CD4-positive, alpha-beta T cell treated with Interleukin-15 for 1 hour (primary cell): ENCODE measurements at regions not wholly inside any gene's neighbourhood (a gene's known extent, or its start where the extent isn't known, plus 50 kb on each side); places are given as distances from the start of the nearest gene placed in this dataset.

Source experiments
- DNase-seq: peaks from one replicate; pipeline ENCODE4 v3.0.0-alpha.2; 2020

- no peak for DNase-seq
These were observed 275.9 kb upstream of the NFE2L3 start for GRCh38 chr7:25876092-25876491.

GRCh38 chr7:25877802-25878789, 273.9 kb upstream of the NFE2L3 start:
- DNase-seq: no peak

GRCh38 chr7:25879799-25880198, 272.2 kb upstream of the NFE2L3 start:
- DNase-seq: no peak

DNA sequence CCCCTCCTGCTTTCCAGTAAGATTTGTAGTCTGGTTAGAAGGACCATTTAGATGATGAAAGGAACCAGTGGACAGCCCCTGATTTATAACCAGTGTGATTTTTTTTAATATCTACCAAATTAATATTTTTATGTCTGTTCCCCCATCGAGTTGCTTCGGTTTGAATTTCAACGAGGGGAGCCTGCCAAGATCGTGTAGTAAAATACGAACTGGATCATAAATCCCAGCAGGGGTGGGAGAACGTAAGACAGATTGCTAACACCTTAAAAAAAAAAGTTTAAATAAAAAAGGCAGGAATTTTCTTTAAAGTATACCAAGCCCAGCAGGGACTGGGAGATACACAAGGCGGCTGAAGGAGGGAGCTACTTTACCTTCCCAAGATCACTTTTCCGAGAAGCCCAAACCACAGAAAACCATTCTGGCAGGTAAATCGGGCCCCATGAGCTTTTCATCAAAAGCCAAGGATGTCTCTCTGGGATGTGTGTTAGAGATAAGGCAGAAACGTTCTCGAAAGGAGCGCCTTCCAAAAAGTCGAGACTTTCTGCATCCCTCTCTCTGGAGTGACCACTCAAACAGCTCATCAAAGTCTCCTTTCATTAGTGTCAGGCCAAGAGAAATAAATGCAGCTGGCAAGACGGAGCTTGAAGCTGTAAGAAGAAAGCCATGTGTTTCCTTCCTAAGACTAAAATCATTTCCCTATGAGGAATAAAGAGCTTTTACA, 270.5 kb upstream of the NFE2L3 start:
- no peak for DNase-seq

DNA sequence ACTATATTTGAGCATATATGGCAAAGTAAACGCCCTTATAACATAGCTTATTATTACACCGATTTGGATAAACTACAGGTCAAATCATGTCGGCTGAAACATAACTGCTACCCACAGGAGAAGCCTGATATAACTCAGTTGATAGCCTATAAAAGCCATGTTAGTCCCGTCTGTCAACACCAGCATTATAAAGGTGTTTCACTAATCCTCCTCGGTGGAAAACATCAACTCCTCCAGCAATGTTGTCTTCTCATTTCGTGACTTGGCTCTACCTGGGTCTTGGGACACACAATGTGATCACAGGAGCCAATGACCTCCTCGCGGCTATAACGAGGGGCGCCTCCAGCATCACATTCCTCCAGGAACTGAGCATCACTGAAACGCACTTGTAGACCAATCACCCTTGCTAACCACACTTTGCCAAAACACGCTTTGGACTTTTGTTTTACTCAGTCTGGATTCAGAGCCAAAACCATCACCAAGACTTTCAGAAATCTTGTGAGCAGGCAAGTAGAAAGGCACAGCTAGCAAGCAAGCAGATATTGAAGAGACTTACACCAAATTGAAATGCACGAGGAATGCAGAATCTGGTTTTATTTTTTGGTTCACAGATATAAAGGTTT, 269.7 kb upstream of the NFE2L3 start:
- no peak for DNase-seq

DNA sequence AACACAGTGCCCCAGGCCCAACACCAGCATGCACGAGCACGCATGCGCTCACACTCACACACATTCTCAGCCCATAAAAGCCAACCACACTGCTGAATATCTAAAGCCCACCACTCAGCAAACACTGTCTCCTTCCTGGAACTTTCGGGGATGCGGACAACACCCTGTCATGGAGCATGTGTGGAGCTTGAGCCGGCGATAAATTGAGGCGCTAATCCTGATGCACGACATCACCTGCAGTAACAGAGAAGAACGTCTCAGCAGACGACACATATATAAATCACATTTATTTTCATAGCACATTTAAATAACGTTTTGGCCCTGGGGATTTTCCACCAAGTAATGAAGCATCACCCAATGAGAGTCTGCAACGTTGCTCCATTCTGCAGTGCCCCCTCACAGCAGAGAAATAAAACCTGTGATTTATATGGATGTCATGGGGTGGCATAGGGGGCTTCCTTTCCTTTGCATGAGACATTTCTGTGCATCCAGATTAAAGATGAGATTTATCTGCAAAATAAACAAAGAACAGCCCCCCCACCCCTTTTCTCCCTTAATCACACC, 267.7 kb upstream of the NFE2L3 start:
- no peak for DNase-seq

DNA sequence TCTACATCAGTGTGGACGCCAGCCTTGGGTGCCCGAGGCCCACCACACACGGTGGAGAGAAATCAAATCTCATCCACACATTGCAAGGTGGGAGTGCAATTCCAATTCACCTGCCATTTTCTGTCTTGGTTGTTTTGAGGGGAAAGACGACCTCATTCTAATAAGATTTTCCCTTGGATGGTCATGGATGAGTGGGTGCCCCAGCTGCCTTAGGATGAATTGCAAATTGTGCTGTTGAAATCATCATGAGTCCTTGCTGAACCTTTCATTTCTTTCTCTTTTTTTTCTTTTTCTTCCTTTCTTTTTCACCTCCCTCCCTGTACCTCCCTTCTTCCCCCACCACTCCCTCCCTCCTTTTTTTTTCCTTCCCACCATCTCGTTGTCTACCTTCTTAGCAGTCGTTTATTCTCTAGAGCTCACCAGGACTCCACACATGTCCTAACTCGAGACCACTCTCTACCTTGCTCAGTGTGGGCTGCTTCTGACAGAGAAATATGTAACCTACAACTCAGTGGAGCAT, 266.9 kb upstream of the NFE2L3 start:
- no peak for DNase-seq

DNA sequence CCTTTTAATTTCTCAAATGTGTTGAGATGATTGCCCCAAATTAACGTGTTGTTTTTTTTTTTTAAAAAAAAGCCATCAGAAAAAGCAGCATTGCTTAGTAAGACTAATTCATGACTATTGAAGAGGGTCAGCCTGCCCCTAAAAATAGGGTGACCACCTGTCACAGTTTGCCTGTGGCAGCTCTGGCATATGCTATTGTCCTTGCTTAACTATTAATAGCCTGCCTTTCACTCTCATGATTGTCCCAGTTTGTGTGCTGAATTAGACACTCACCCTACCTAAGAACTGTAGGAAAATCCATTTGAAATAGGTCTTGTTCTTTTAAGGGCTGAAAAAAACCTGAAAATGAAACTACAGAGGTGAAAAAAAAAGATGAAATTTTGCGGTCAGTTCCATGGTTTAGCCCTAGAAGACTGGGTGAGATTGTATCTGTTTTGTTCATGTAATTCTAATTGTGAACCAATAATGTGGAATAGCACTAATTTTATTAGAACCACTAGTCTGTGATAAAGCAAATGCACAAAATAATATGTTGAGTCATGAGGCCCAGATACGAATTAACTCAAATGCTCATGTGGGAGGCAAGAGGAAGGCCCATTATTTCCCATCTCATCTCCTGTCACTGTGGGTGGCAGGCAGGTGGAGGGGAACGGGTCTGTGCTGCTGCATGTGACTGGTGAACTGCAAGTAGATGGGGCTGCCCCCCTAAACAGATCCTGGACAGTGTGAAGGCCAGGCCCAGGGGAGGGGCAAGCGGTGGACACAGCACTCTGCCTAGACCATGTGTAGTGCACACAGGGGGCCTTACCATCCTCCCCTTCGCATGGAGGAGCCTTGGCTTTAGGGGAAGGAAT, 265.4 kb upstream of the NFE2L3 start:
- DNase-seq: no peak

DNA sequence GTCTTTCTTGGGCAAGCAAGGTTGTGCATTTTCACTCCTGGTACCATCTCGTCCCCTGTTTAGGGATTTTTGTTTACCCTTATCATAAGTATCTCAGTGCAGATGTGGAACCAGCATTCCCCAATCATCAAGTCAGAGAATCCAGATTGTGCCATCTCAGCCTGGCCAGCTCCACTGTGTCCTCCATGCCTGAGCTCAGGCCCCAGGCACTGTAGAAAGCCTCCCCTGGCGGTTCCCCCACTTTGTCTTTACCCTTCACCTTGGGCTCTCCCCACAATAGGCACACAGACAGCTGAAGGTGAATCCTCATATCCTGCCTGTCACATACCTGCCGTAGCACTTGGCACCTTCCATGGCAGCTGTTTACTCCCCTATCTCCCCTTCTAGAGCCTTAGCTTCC, 264.7 kb upstream of the NFE2L3 start:
- DNase-seq: no peak

- no peak for DNase-seq
These were observed 264.0 kb upstream of the NFE2L3 start for GRCh38 chr7:25887795-25888559.

GRCh38 chr7:25889765-25890164, 262.2 kb upstream of the NFE2L3 start:
- no peak for DNase-seq

GRCh38 chr7:25891591-25891990, 260.4 kb upstream of the NFE2L3 start:
- no peak for DNase-seq

GRCh38 chr7:25893436-25893835, 258.6 kb upstream of the NFE2L3 start:
- no peak for DNase-seq

GRCh38 chr7:25894002-25894901, 257.7 kb upstream of the NFE2L3 start:
- DNase-seq: peak; percentile 52

DNA sequence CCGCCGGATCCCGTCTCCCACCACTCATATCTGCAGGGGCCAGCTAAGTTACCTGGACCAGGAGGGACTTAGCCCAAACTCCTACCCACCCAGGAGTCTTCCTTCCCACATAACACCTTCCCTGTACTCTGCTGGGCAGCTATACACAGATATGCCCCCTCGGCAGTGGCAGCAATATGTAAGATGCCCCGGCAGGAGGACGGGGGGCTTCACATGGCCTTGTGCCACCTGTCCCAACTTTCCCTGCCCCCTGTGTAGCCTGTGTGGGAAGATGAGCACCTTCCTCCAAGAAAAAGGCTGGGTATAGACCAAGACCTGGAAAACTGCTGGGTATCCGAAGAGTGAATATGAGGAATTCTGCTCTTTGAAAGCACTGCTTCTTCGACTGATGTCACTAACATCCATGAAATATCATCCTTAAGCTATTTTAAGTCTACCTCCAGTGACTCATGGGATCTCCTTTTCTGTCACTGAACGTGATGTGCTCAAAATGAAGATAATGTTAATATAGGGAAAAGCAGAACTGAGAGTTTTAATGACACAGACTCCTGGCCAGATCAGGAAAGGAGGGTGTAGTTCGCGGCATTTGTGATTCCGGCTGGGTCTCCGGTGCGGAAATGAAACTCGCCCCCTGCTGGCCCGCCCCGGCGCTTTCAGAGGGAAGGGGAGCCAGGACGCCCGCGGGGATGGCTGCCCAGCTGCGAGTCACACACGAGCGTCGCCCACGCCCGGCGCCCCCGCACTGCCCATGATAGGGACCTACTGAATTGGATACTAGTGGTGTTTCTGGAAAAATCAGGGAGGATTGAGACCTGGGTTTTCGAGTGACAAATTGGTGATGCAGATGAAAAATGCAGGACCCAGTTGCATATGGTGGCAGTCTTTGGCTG, 256.9 kb upstream of the NFE2L3 start:
- DNase-seq: peak; percentile 72

DNA sequence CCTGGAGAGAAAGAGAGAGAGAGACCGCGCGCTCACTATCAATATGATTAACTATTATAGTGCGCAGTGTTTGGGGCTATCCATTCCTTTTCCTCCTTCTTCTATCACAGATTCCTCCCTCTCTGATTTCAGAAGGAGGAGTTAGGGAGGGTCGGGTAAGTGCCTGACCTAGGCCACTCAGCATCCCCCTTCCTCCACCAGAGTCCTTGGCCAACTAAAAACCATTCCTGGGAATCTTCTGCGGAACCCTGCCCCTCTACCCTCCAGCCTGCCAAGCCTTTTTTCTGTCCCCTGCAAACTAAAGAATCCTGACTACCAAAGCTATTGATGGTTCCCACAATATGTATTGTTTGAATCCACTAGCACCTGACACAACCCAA, 256.2 kb upstream of the NFE2L3 start:
- no peak for DNase-seq

GRCh38 chr7:25897261-25897782, 254.7 kb upstream of the NFE2L3 start:
- no peak for DNase-seq

- no peak for DNase-seq
These were observed 251.8 kb upstream of the NFE2L3 start for GRCh38 chr7:25900245-25900644.

DNA sequence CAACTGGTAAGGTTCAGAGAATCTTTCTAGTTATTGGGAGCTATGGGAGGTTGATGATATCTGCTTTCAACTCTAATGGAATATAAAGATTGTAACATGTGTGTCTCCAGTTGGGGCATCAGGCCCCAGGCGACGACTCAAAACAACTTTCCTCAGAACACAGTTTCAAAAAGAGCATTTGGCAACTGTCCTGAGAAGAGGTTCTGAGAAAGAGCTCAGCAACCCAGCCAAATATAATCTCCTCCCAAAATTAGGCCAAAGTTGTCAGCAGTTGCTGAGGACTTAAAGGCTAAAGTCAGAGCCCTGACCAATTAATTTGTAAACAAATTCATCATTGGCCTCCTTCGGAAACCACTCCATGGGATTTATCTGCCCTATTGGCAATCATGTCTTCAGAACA, 251.1 kb upstream of the NFE2L3 start:
- DNase-seq: no peak
